NCI-H82 (cell line): ENCODE measurements at regions not wholly inside any gene's neighbourhood (a gene's known extent, or its start where the extent isn't known, plus 50 kb on each side); places are given as distances from the start of the nearest gene placed in this dataset.
A peak's percentile ranks its signal among the peaks of the same experiment; 100 is the strongest.
"Not testable (repeated sequence)": the region's sequence is repeated elsewhere in the genome, so short reads cannot be mapped to it uniquely, and the experiment has no call there.

ENCODE experiments used
- DNase-seq: peaks from one replicate; lab custom pipeline; 2025; lab: John Stamatoyannopoulos, UW

GRCh38 chr18:40259115-40259835, 1695.8 kb upstream of the PIK3C3 start:
- no peak for DNase-seq

- no peak for DNase-seq
Measured at GRCh38 chr18:40258311-40258710, 1696.7 kb upstream of the PIK3C3 start.

- no peak for DNase-seq
Measured at GRCh38 chr18:40250236-40250635, 1704.8 kb upstream of the PIK3C3 start.

- DNase-seq: no peak
Measured at GRCh38 chr18:40249390-40250080, 1705.5 kb upstream of the PIK3C3 start.

- not testable (repeated sequence) for DNase-seq
Measured at GRCh38 chr18:40245612-40246011, 1709.4 kb upstream of the PIK3C3 start.

- no peak for DNase-seq
Measured at GRCh38 chr18:40243607-40244006, 1711.4 kb upstream of the PIK3C3 start.

- DNase-seq: no peak
Measured at GRCh38 chr18:40235836-40236235, 1719.2 kb upstream of the PIK3C3 start.

GRCh38 chr18:40235323-40235722, 1719.7 kb upstream of the PIK3C3 start:
- DNase-seq: no peak

- no peak for DNase-seq
Measured at GRCh38 chr18:40233931-40234616, 1721.0 kb upstream of the PIK3C3 start.

- DNase-seq: no peak
Measured at GRCh38 chr18:40222776-40223175, 1732.3 kb upstream of the PIK3C3 start.

GRCh38 chr18:40216856-40217255, 1738.2 kb upstream of the PIK3C3 start:
- DNase-seq: no peak

GRCh38 chr18:40215979-40216378, 1739.1 kb upstream of the PIK3C3 start:
- DNase-seq: no peak

GRCh38 chr18:40210696-40211095, 1744.3 kb upstream of the PIK3C3 start:
- DNase-seq: no peak

- no peak for DNase-seq
Measured at GRCh38 chr18:40208958-40209357, 1746.1 kb upstream of the PIK3C3 start.

GRCh38 chr18:40197711-40198110, 1757.3 kb upstream of the PIK3C3 start:
- DNase-seq: no peak

GRCh38 chr18:40186677-40187076, 1768.4 kb upstream of the PIK3C3 start:
- DNase-seq: no peak

GRCh38 chr18:40179729-40180461, 1775.1 kb upstream of the PIK3C3 start:
- DNase-seq: no peak

- no peak for DNase-seq
Measured at GRCh38 chr18:40168026-40168425, 1787.0 kb upstream of the PIK3C3 start.

GRCh38 chr18:40163254-40163653, 1791.8 kb upstream of the PIK3C3 start:
- no peak for DNase-seq

- DNase-seq: no peak
Measured at GRCh38 chr18:40160361-40160760, 1794.7 kb upstream of the PIK3C3 start.

- DNase-seq: peak; percentile 40
Measured at GRCh38 chr18:40159141-40160017, 1795.7 kb upstream of the PIK3C3 start.
